ENCODE measurements at regions not wholly inside any gene's neighbourhood (a gene's known extent, or its start where the extent isn't known, plus 50 kb on each side); places are given as distances from the start of the nearest gene placed in this dataset.

DNA sequence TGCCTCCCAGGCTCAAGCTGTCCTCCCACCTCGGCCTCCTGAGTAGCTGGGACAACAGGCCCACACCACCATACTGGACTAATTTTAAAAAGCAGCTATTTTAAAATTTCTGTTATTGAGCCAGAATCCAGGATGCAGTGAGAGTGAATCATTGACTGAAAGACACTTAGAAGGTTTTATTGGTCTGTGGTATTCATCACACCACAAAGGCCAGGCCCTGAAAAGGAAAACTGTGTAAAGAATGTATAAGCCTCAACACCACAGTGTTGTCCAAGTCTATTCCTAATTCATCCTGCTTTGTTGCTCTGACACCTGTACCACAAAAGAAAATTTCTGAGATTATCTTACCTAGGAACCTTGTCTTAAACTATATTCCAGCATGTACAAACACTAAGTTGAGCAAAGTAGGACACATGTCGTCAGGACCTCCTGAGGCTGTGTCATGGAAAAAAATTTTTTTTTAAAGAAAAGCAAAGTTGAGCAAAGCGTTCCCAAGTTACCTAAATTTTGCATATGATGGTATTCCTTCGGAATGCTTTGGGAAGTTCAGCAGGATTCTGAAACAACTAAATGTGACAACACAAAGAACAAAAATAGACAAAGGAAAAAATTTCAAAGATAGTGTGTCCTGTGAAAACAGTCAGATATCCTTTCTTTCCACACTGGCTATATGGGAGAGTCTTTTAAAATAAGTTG, 129.6 kb upstream of the MKLN1 start:
- no peak for DNase-seq
- peaks cover 17% of the 10 kb centered on the region for H3K4me1 Mint-ChIP-seq
- peak overlapping the region; percentile 59 for H3K27ac Mint-ChIP-seq
- no peaks in the 10 kb centered on the region for H3K9me3 Mint-ChIP-seq
- no peaks in the 10 kb centered on the region for H3K27me3 Mint-ChIP-seq
- ATAC-seq, result peak; percentile 82
- H3K4me3 Mint-ChIP-seq, result no peak overlapping the region
- H3K36me3 Mint-ChIP-seq (ENCODE audit: low read depth), result no peaks in the 10 kb centered on the region

DNA sequence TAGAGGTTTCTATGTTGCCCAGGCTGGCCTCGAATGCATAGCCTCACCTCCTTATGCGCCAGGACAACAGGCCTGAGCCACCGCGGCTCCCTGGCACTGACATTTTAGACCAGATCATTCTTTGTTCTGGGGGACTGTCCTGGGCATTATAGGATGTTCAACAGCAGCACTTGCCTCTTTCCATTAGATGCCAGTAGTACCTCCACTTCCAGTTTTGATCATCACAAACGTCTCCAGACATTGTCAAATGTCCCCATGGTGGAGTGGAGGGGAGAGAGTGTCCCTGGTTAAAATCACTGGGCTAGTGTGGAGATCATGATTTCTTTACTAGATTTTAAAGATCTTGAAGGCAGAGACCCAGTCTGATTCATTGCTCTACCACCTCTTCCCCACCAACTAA, 125.2 kb upstream of the MKLN1 start:
- DNase-seq (no peak), ATAC-seq (no peak)
- Mint-ChIP-seq H3K4me3 (no peak overlapping the region), H3K27ac (no peak overlapping the region), H3K27me3 (no peaks in the 10 kb centered on the region), H3K9me3 (no peaks in the 10 kb centered on the region), H3K4me1 (peaks cover 15% of the 10 kb centered on the region), H3K36me3 (ENCODE audit: low read depth) (no peaks in the 10 kb centered on the region)

DNA sequence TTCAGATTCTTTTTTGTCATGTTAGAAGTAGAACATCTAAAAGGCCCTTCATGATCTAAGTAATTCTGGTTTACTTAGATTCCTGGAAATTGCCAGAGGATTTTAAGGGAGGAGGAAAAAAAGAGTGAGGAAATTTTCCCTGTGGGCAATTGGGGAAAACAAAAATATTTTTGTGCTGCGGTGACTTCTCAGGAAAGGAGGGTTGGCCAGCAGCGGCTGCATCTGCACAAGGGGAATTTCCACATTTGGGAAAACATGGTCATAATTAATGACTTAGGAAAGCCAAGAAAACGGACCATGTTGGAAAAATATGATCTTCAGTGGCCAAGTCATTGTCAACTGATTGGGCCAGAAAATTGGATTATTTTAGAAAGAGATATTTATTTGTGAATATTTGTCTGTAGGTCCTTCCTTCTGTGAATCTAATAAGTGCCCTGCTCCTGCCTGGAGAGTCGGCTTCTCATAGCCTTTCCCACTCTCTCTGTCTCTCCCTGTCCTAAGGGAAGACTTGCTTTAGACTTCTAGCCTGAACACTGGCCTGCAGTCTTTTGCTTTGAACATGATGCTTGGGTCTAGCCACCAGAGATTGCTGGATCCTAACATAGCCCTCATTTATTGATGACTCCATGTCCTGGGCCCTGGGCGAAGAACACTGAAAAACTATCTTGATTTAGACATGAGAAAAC, 124.2 kb upstream of the MKLN1 start:
- ATAC-seq (no peak), DNase-seq (no peak)
- Mint-ChIP-seq H3K36me3 (ENCODE audit: low read depth) (no peaks in the 10 kb centered on the region), H3K9me3 (no peaks in the 10 kb centered on the region), H3K4me1 (peaks cover 5% of the 10 kb centered on the region), H3K27ac (no peak overlapping the region), H3K27me3 (no peaks in the 10 kb centered on the region), H3K4me3 (no peak overlapping the region)

DNA sequence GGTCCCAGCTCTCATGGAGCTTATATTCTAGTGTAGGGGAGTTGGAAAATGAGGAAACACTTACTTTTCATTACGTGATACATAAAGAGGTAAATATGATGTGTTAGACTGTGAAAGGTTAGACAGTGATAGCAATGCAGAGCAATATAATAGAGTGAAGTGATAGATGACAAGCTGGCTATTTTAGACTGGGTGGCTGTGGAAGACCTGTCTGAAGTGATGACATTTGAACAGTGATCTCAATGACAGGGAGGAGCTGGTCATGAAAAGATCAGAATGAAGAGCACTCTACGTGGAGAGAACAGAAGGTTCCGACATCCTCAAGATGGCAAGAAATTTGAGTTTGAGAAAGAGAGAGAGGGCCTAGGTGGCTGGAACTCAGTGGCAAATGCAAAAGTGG, 118.9 kb upstream of the MKLN1 start:
- DNase-seq (no peak), ATAC-seq (no peak)
- Mint-ChIP-seq H3K4me3 (no peak overlapping the region), H3K27ac (no peak overlapping the region), H3K36me3 (ENCODE audit: low read depth) (no peaks in the 10 kb centered on the region), H3K4me1 (no peaks in the 10 kb centered on the region), H3K9me3 (no peaks in the 10 kb centered on the region), H3K27me3 (no peaks in the 10 kb centered on the region)

DNA sequence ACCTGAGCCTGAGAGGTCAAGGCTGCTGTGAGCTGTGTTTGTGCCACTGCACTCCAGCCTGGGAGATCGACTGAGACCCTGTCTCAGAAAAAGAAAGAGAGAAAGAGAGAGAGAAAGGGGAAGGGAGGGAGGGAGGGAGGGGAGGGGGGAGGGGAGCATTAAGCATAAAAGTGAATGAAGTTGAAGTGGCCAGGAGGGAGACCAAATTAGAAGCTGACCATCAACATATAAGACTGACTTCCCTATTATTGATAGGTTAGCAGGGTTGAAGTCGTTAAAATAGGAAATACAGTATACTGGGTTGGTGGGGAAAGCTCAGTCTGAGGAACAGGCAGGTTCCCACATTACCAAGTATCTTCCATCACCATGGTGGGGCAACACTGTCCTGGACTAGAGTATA, 117.1 kb upstream of the MKLN1 start:
- no peak for DNase-seq
- no peak overlapping the region for H3K4me3 Mint-ChIP-seq
- no peaks in the 10 kb centered on the region for H3K4me1 Mint-ChIP-seq
- no peak overlapping the region for H3K27ac Mint-ChIP-seq
- no peaks in the 10 kb centered on the region for H3K36me3 Mint-ChIP-seq (ENCODE audit: low read depth)
- no peaks in the 10 kb centered on the region for H3K9me3 Mint-ChIP-seq
- no peaks in the 10 kb centered on the region for H3K27me3 Mint-ChIP-seq
- ATAC-seq, result no peak

DNA sequence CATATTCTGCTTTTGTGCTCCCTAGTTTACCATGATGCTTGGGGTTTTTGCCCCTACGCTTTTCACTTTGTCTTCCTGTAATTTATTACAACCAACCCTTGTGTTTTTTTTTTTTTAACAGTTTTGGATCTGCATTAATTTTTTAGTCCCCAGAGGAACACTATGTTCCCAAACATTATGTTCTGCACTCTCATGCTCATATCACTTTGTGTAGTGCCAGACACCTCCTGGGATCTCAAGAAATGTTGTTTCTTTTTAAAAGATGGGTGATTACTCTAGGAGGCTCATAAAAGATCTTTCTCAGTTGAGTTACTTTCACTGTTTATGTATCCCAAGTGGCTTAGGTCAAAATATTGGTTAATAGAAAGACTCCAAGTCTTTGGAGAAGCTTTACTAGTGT, 116.2 kb upstream of the MKLN1 start:
- no peaks in the 10 kb centered on the region for H3K36me3 Mint-ChIP-seq (ENCODE audit: low read depth)
- DNase-seq (no peak), ATAC-seq (no peak)
- no peaks in the 10 kb centered on the region for H3K27me3 Mint-ChIP-seq
- H3K9me3 Mint-ChIP-seq, result no peaks in the 10 kb centered on the region
- no peaks in the 10 kb centered on the region for H3K4me1 Mint-ChIP-seq
- no peak overlapping the region for H3K27ac Mint-ChIP-seq
- H3K4me3 Mint-ChIP-seq, result no peak overlapping the region

DNA sequence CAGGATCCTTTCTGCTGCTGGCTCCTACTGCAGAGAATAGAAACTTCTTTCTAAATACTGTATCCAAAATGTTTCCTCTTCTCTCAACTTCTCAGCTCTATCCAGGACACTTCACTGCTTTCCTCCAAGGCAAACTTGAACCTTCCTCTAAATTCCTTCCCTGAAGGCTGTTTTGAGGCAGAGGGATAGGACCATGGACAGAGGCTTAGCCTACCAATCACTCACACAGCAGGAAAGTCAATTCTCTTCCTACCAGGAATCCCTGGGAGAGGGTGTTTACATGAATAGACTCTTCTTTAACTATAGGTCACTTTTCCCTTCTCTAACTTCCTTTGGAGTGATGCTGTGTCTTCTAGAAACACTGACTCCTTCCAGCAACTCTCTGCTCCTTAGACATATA, 115.6 kb upstream of the MKLN1 start:
- H3K4me1 Mint-ChIP-seq, result no peaks in the 10 kb centered on the region
- no peak for ATAC-seq
- H3K9me3 Mint-ChIP-seq, result no peaks in the 10 kb centered on the region
- H3K36me3 Mint-ChIP-seq (ENCODE audit: low read depth), result no peaks in the 10 kb centered on the region
- H3K27ac Mint-ChIP-seq, result no peak overlapping the region
- no peaks in the 10 kb centered on the region for H3K27me3 Mint-ChIP-seq
- DNase-seq, result no peak
- H3K4me3 Mint-ChIP-seq, result no peak overlapping the region

DNA sequence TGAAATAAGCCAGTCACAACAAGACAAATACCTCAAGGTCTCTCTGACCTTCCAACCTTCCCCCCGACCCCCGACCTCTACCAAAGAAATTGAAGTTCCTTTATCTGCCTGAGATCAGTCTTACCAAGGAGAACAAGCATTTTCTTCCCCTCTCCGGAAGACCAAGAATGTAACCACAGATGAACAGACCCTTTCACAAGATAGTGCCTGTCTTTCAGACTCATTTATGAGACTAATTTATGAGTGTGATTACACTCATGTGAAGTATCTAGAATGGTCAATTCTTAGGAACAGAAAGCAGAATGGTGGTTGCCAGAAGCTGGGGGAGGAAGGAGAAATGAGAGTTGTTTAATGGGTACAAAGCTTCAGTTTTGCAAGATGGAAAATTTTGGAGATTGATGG, 108.9 kb upstream of the MKLN1 start:
- Mint-ChIP-seq H3K9me3 (peaks cover 7% of the 10 kb centered on the region), H3K27ac (peak overlapping the region; percentile 10), H3K36me3 (ENCODE audit: low read depth) (no peaks in the 10 kb centered on the region), H3K4me3 (no peak overlapping the region), H3K4me1 (peaks cover 18% of the 10 kb centered on the region), H3K27me3 (no peaks in the 10 kb centered on the region)
- DNase-seq, result no peak
- ATAC-seq, result peak; percentile 68

DNA sequence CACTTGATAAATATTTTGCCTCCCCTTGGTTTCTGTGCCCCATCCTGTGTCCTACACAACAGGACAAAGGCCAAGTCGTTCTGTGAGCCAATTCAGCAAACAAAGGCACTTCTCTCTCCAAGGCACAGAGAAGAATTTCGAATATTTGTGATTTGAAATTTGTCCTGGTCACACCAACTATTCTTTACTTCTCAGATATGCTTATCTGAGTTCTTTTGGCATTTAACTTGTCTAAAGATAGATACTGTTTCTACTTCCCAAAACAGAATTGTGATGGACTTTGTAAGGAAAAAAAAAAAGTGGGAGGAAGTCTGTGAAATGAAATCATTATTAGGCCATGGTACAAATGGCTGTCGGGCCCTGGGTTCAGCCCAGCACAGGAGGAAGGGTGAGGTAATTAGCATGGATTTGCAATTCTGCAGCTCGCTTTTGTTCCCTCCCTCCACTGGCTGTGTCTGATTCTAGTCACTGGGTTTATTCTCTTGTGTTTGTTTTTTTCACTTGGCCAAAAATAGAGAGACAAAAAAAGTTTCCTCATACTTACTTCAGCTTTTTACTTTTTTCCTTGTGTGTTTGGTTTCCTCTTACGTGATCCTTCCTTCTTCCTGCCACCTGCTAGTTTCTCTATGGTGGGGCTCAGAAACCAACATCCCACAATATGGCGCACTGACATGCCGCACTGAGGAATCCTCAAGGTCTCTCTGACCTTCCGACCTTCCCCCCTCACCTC, 108.2 kb upstream of the MKLN1 start:
- DNase-seq (no peak), ATAC-seq (no peak)
- Mint-ChIP-seq H3K4me3 (no peak overlapping the region), H3K27me3 (no peaks in the 10 kb centered on the region), H3K36me3 (ENCODE audit: low read depth) (no peaks in the 10 kb centered on the region), H3K9me3 (peaks cover 7% of the 10 kb centered on the region), H3K4me1 (peaks cover 18% of the 10 kb centered on the region), H3K27ac (peak overlapping the region; percentile 2)

DNA sequence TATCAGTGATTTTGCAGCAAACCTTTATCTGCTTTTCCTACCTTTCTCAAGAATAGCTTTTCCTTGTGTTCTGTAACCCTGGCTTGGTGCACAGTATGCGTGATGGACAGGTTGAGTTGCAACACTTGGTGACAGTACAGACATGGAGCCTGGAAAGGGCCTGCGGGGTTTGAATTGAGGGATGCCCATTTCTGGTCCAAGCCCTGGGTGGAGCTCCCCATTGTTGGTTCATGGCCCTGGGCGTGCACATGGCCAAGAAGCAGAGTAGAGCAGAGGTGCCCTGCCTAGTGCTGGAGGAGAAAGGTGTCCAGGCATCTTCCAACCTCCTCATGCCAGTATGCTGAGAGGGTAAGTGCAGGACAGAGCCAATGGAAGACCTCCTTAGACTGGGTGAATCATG, 106.6 kb upstream of the MKLN1 start:
- DNase-seq (no peak), ATAC-seq (no peak)
- Mint-ChIP-seq H3K9me3 (peaks cover 7% of the 10 kb centered on the region), H3K27me3 (no peaks in the 10 kb centered on the region), H3K4me3 (no peak overlapping the region), H3K36me3 (ENCODE audit: low read depth) (no peaks in the 10 kb centered on the region), H3K4me1 (peaks cover 19% of the 10 kb centered on the region), H3K27ac (no peak overlapping the region)

DNA sequence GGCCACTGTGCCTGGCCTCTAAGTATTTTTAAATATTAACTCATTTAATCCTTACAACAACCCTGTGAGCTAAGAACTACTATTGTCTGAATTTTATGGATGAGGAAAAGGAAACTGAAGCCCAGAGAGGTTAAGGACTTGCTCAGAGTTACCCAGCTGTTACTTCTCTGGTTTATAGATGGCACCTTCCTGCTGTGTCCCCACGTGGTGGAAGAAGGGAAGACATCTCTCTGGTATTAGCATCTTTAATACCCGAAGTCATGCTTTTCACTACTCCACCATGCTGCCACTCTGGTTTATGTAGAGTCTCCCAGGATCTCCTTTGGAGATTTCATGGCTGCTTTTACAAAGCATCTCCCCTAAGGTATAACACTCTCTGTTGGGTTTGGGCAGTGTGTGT, 105.5 kb upstream of the MKLN1 start:
- Mint-ChIP-seq H3K36me3 (ENCODE audit: low read depth) (no peaks in the 10 kb centered on the region), H3K4me3 (no peak overlapping the region), H3K9me3 (peaks cover 7% of the 10 kb centered on the region), H3K27ac (no peak overlapping the region), H3K27me3 (no peaks in the 10 kb centered on the region), H3K4me1 (peaks cover 23% of the 10 kb centered on the region)
- no peak for ATAC-seq
- no peak for DNase-seq

DNA sequence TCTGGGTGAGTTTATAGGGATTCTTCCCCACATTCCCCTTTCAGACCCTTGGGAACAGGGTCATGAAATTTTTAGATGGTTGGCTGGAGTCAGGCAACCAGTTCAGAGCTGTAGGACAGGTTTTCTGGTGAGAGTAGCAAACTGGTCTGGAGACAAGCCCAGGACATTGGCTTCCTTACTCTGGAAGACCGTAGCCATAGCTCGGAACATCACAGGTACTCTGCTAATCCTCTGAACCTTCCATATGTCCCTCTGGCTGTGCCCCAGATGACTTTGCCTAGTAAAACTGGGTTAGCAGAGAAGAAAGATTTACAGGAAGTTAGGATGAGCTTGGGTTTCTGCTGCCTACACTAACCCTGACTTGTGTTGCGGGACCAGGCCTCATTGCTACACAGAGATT, 104.5 kb upstream of the MKLN1 start:
- peaks cover 7% of the 10 kb centered on the region for H3K9me3 Mint-ChIP-seq
- H3K27me3 Mint-ChIP-seq, result no peaks in the 10 kb centered on the region
- no peak overlapping the region for H3K4me3 Mint-ChIP-seq
- H3K4me1 Mint-ChIP-seq, result peaks cover 23% of the 10 kb centered on the region
- ATAC-seq (no peak), DNase-seq (no peak)
- no peak overlapping the region for H3K27ac Mint-ChIP-seq
- no peaks in the 10 kb centered on the region for H3K36me3 Mint-ChIP-seq (ENCODE audit: low read depth)

DNA sequence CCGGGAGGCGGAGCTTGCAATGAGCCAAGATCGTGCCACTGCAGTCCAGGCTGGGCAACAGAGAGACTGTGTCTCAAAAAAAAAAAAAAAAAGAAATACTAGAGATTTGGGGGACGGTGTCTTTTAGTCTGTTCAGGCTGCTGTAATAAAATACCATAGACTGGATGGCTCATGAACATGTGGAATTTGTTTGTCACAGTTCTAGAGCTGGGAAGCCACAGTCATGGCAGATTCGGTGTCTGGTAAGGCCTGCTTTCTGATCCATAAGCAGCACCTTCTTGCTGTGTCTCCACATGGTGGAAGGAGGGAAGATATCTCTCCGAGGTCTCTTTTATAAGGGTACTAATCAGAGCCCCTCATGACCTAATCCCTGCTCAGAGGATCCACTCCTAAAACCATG, 102.7 kb upstream of the MKLN1 start:
- Mint-ChIP-seq H3K36me3 (ENCODE audit: low read depth) (no peaks in the 10 kb centered on the region), H3K4me1 (peaks cover 9% of the 10 kb centered on the region), H3K27me3 (no peaks in the 10 kb centered on the region), H3K27ac (no peak overlapping the region), H3K4me3 (no peak overlapping the region), H3K9me3 (peaks cover 5% of the 10 kb centered on the region)
- DNase-seq (no peak), ATAC-seq (no peak)

DNA sequence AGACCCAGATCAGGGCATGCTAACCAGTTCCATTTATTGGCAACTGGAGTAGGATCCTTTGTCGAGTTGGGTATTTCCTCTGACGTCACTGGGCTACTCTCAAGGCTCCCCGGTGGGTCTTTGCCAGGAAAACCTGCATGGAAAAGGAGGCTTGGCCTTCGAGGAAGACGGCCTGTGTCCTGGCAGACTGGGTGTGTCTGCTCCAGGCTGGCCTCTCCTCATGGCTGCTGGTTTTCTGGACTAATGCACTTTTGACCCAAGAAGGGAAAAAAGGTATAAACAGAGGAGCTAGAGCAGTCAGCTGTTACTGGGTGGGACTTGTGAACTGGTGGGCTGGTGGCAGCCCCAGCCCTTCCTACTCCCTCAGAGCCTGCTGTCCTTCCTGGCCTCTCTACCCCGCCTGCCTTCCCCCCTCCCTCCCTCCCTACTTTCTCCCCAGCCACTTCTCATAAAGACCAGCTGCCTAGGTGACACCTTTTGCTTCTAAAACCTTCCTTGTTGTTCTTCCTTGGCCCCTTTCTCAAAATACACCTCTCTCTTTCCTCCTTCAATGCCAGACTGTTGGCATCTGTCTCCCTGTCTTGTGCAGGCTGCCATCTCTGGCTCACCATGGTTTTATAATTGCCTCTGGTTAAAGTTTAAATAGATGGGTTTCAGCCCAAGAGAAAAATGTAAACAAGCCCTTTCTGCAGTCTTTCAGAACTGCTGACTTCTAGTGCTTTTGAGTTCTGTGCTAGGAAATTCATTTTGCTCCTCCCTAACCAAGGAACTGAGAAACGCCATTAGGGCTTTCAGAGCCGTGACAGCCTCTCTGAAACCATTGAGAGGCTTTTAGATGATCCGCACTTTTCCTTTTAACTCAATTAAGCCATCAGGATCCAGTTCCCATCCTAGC, 101.8 kb upstream of the MKLN1 start:
- DNase-seq (no peak), ATAC-seq (no peak)
- Mint-ChIP-seq H3K4me3 (no peak overlapping the region), H3K4me1 (peaks cover 10% of the 10 kb centered on the region), H3K27me3 (no peaks in the 10 kb centered on the region), H3K27ac (no peak overlapping the region), H3K36me3 (ENCODE audit: low read depth) (no peaks in the 10 kb centered on the region), H3K9me3 (no peaks in the 10 kb centered on the region)
